GM12878 (cell line): ENCODE measurements at regions not wholly inside any gene's neighbourhood (a gene's known extent, or its start where the extent isn't known, plus 50 kb on each side); places are given as distances from the start of the nearest gene placed in this dataset.

ENCODE experiments used
- CHD4 ChIP-seq: fragments of 200-600 bp; sonication (generic); IDR thresholded peaks from 2 replicates; pipeline ENCODE4 v1.6.1; 2016; ENCODE audit warnings: mild to moderate bottlenecking
- EP300 ChIP-seq, 2 experiments: fragments of 150-350 bp in 1 of 2; IDR thresholded peaks; 2 replicates each; pipeline ENCODE4 v1.6.1; 2011 to 2012; ENCODE audit warnings: low read depth in 2 of 2, low read length in 2 of 2, borderline replicate concordance in 1 of 2, improper control_type of control experiment in 1 of 2, inconsistent platforms in 1 of 2; ENCODE audit not compliant: control insufficient read depth in 1 of 2
- ETV6 ChIP-seq, 2 experiments: fragments of 450-650 bp in 1 of 2; IDR thresholded peaks in 1 of 2; conservative IDR thresholded peaks in 1 of 2; 2 replicates each; pipeline ENCODE4 v1.6.1; 2014; ENCODE audit warnings: antibody characterized with exemption in 1 of 2, borderline replicate concordance in 1 of 2, low read depth in 1 of 2, mild to moderate bottlenecking in 1 of 2, moderate library complexity in 1 of 2
- FOS ChIP-seq: IDR thresholded peaks from 3 replicates; pipeline ENCODE4 v1.6.1; 2011; ENCODE audit warnings: borderline replicate concordance; ENCODE audit not compliant: insufficient read length; ENCODE audit errors: extremely low read depth
- KDM1A ChIP-seq: fragments of 200-600 bp; sonication (generic); IDR thresholded peaks from 2 replicates; pipeline ENCODE4 v1.6.1; 2016; ENCODE audit warnings: borderline replicate concordance
- RAD21 ChIP-seq: IDR thresholded peaks from 2 replicates; pipeline ENCODE4 v1.6.1; 2011; ENCODE audit warnings: mild to moderate bottlenecking, low read depth, low read length, moderate library complexity; ENCODE audit not compliant: insufficient read depth
- RFX5 ChIP-seq: IDR thresholded peaks from 2 replicates; pipeline ENCODE4 v1.6.1; 2011; ENCODE audit warnings: low read depth, low read length, improper control_type of control experiment
- YY1 ChIP-seq: IDR thresholded peaks from 2 replicates; pipeline ENCODE4 v1.6.1; 2011; ENCODE audit warnings: low read depth, mild to moderate bottlenecking, low read length
- TF ChIP-seq, protein P1 (sequence below), 3 experiments: IDR thresholded peaks in 2 of 3; conservative IDR thresholded peaks in 1 of 3; 2 replicates each; pipeline ENCODE4 v1.5.1; 2011; ENCODE audit warnings: low read depth in 3 of 3, low read length in 3 of 3, mild to moderate bottlenecking in 3 of 3, control low read depth in 2 of 3, moderate library complexity in 2 of 3, inconsistent platforms in 1 of 3, mixed read lengths in 1 of 3; ENCODE audit not compliant: control insufficient read depth in 2 of 3, insufficient read depth in 1 of 3; ENCODE audit errors: extremely low read depth in 1 of 3

DNA sequence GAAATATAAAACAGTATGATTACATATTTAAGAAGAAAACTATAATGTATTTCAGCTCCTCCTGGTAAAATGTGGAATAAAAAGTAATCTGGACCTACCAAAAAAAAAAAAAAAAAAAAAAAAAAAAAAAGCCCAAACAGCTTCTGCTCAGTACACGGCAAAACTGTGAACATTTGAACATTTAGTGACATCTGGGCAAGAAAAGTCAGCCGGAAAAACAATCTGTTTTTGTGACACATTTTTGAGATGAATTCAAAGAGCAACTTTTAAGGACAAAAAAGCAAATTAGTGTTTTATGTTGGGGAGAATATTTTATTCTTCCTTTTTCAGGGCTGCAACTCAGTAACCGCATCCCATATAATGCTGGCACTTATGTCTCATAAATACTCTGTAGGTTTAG lies 649.7 kb upstream of the KCNMB2 start:
- TF ChIP-seq, protein P1, sequence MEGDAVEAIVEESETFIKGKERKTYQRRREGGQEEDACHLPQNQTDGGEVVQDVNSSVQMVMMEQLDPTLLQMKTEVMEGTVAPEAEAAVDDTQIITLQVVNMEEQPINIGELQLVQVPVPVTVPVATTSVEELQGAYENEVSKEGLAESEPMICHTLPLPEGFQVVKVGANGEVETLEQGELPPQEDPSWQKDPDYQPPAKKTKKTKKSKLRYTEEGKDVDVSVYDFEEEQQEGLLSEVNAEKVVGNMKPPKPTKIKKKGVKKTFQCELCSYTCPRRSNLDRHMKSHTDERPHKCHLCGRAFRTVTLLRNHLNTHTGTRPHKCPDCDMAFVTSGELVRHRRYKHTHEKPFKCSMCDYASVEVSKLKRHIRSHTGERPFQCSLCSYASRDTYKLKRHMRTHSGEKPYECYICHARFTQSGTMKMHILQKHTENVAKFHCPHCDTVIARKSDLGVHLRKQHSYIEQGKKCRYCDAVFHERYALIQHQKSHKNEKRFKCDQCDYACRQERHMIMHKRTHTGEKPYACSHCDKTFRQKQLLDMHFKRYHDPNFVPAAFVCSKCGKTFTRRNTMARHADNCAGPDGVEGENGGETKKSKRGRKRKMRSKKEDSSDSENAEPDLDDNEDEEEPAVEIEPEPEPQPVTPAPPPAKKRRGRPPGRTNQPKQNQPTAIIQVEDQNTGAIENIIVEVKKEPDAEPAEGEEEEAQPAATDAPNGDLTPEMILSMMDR (IDR thresholded peaks at IDR 0.05 in 2 of 3, conservative IDR thresholded peaks at IDR 0.05 in 1 of 3; ENCODE audit: control insufficient read depth in 2 of 3, extremely low read depth in 1 of 3, insufficient read depth in 1 of 3, low read depth in 3 of 3, low read length in 3 of 3), result no peak
- TF ChIP-seq ETV6 (conservative IDR thresholded peaks at IDR 0.05 in 1 of 2, IDR thresholded peaks at IDR 0.05 in 1 of 2; ENCODE audit: borderline replicate concordance in 1 of 2, low read depth in 1 of 2) (no peak), EP300 (IDR thresholded peaks at IDR 0.05; ENCODE audit: borderline replicate concordance in 1 of 2, control insufficient read depth in 1 of 2, low read depth in 2 of 2, low read length in 2 of 2) (no peak), RFX5 (no peak), FOS (no peak), YY1 (no peak), RAD21 (no peak), CHD4 (no peak), KDM1A (no peak)
